Motor neuron (in vitro differentiated cells): ENCODE measurements at regions not wholly inside any gene's neighbourhood (a gene's known extent, or its start where the extent isn't known, plus 50 kb on each side); places are given as distances from the start of the nearest gene placed in this dataset.

Experiments
- ATAC-seq, 8 experiments: fragments of 200-7000 bp; cut with Tn5 transposase; replicated peaks in 6 of 8; 2 replicates each; pipeline ENCODE4 v1.8.0; 2021; ENCODE audit warnings: mild to moderate bottlenecking in 8 of 8, moderate library complexity in 8 of 8
- H3K27ac ChIP-seq, 2 donors: fragments of 250-450 bp; sonication (Bioruptor Pico); 2 replicates each; pipeline ENCODE4 v1.9.0; 2021; ENCODE audit warnings: antibody characterized with exemption in 2 of 2, mild to moderate bottlenecking in 2 of 2, moderate library complexity in 1 of 2
- H3K4me1 ChIP-seq, 2 donors: fragments of 250-450 bp; sonication (Bioruptor Pico); replicated peaks in 1 of 2; 2 replicates each; pipeline ENCODE4 v1.6.1; 2021; ENCODE audit warnings: antibody characterized with exemption in 2 of 2, mild to moderate bottlenecking in 2 of 2, moderate library complexity in 1 of 2
- H3K4me3 ChIP-seq, 5 donors: fragments of 250-450 bp; sonication (Bioruptor Pico); 2 replicates each; pipeline ENCODE4 v1.9.0; 2021; ENCODE audit warnings: antibody characterized with exemption in 5 of 5, mild to moderate bottlenecking in 5 of 5, moderate library complexity in 4 of 5
- WGBS, 10 experiments: fragments of 450-650 bp; shearing (Covaris generic); methylation state at CpG; one replicate each; pipeline ENCODE4 v1.0.0; 2022; 5-methylcytosine and 5-hydroxymethylcytosine counted together
- in situ Hi-C, 9 experiments: fragments of 400-800 bp; cut with MboI; loops; one replicate each; pipeline ENCODE4 v1.15.0; 2021; ENCODE audit warnings: low sequenced_read_pairs in 9 of 9, low pct_unique_long_range_greater_than_20kb in 2 of 9; ENCODE audit not compliant: unreplicated experiment in 9 of 9

GRCh38 chr2:6769346-6769745 lies 96.4 kb downstream of the CMPK2 start:
- H3K4me3 ChIP-seq, result no peak overlapping the region
- in situ Hi-C loops, result loop anchor here in 3 of 9 experiments (25.0 kb wide), 2 partner anchors 782 to 1057 kb away; no protein-coding TSS in a partner anchor
- H3K27ac ChIP-seq, result no peak overlapping the region
- ATAC-seq, result no peak
- H3K4me1 ChIP-seq, result peaks cover 35 to 38% of the 10 kb centered on the region in 2 donors

DNA sequence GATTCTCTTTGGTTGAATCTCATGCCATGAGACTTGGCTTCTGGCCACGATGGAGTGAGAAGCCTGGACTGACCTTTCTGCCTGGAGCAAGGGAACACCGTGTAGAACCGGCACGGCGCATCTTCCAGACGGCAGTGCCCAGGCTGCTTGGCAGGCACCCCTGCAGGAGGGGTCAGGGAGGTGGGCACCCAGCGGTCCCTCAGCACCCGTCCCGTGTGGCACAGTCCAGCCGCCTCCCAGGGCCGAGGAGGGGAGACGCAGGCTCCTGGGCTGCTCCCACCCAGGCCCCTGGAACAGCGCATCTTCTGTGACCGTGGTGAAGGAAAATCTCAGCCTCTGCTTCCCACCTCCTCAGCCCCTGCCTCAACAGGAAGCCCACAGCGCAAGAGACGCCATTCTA lies 95.7 kb downstream of the CMPK2 start:
- in situ Hi-C loops, result loop anchor here in 3 of 9 experiments (25.0 kb wide), 2 partner anchors 783 to 1058 kb away; no protein-coding TSS in a partner anchor
- 33 to 100% (median 80%) methylated on average over 1 to 7 of the region's 16 CpGs; no CpG with 5 or more reads in 6 of the 10 experiments for WGBS, 10 experiments
- Histone ChIP-seq H3K4me1 (peaks cover 33 to 34% of the 10 kb centered on the region in 2 donors), H3K4me3 (no peak overlapping the region), H3K27ac (no peak overlapping the region)
- ATAC-seq, result no peak

DNA sequence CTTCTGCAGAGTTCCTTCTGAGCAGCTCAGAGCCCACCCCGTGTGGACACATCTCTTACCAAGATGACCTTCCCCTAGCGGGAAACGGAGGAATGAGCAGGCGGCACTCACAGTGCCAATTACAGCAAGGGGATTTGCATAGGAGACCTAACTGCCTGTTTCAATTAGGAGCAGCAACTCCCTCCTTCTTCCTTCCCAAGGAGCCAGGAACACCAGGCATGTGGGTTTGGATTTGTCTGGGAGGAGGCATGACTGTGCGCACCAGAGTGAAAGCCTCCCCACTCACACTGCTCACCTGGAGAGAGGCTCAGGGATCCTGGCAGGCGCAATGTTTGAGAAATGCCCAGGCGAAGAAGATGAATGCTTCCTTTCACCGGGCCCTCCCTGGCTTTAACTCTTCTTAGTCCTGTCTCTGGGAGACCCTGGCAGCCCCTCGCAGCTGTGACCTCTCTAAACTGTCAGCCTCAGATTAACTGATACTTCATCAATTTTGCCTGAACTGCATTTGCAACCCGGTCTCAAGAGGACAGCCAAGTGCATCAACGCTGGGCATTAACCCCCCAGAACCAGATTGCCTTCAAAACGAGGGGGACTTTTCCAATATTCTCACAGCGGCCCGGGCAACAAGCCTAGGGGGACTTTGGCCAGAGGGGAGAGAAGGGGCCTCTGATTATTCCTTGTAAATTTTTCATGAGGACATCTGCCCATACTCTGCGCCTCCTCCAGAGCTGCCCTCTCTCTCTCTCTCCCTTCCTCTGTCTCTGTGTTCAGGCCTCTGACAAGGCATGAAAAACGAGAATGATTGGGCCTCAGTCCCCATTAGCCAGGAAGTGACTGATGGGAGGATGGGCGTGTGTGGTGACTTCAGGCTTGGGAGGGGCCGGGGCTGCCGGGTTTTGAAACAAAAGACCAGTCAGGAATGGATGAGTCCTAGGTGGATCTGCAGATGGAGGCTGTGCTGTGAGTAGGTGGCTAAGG lies 93.8 kb downstream of the CMPK2 start:
- ATAC-seq, result peak; percentile 11 to 86 (median 81)
- 0 to 54% (median 25%) methylated on average over 1 to 15 of the region's 19 CpGs; no CpG with 5 or more reads in 2 of the 10 experiments for WGBS, 10 experiments
- peak overlapping the region; percentile 19 to 39 (median 26) for H3K4me3 ChIP-seq

DNA sequence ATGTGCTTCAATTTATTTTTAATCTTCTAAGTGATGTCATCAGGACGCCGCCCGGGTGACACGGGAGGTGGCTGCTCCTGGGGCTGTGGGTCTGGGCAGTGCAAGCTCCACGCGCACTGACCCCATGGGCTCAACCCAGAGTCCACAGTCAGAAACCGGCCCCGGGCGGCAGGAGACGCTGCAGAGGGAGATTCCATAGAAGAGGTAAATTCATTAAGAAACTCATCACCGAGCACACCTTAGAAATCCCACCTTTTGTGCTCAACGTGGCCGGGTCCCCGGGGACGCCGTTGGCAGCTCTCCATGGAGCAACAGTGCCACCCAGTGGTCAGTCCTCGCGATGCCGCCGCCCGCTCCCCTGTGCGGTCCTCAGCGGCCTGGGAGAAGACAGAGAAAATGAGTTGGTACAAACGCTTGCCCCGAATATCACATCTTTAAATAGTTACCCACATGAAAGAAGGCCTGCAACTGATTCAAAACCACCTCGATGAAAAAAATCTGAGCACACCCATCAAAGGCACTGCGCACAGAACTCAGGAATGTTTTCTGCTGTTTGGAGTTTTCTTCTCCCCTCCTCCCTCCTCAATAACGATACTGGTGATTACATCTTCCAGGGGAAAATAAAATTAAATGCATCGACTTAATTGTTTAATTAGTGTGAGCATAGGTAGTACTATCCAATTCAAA lies 92.6 kb downstream of the CMPK2 start:
- peak; percentile 75 to 97 (median 82) for ATAC-seq
- Histone ChIP-seq H3K4me1 (peaks cover 25 to 26% of the 10 kb centered on the region in 2 donors), H3K4me3 (peak overlapping the region; percentile 19 to 39 (median 26)), H3K27ac (peak overlapping the region; percentile 84 to 94)
- 2 to 36% (median 11%) methylated on average over 3 to 17 of the region's 29 CpGs; no CpG with 5 or more reads in 3 of the 10 experiments for WGBS, 10 experiments
- in situ Hi-C loops, result loop anchor here in 3 of 9 experiments (25.0 kb wide), 2 partner anchors 786 to 1061 kb away; no protein-coding TSS in a partner anchor

More for the DNA sequence above, 93.8 kb downstream of the CMPK2 start:
- Histone ChIP-seq H3K4me1 (peaks cover 25 to 26% of the 10 kb centered on the region in 2 donors), H3K27ac (peak overlapping the region; percentile 84 to 94)
- in situ Hi-C loops, result loop anchor here in 3 of 9 experiments (25.0 kb wide), 2 partner anchors 785 to 1060 kb away; no protein-coding TSS in a partner anchor

DNA sequence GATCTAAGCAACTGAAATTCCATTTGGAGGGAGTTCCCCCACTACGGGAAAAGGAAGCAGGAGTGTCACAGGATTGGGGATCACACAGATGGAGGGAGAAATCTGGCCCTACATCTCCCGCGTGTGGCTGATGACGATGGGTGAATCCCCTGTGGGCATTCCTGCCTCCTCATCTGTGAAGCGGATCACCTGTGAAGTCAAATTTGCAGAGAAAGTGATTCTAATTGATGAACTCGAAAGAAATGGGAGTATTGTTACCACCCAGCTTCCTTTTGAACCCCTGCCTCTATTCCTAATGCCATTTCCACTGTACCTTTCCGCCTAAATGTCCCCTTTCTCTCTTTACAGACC lies 92.0 kb downstream of the CMPK2 start:
- ATAC-seq, result no peak
- no peak overlapping the region for H3K27ac ChIP-seq
- no peak overlapping the region for H3K4me3 ChIP-seq
- in situ Hi-C loops, result loop anchor here in 3 of 9 experiments (25.0 kb wide), 2 partner anchors 786 to 1061 kb away; no protein-coding TSS in a partner anchor
- H3K4me1 ChIP-seq, result peaks cover 25 to 26% of the 10 kb centered on the region in 2 donors
- WGBS, 10 experiments, result 36 to 100% (median 68%) methylated on average over 1 to 7 of the region's 7 CpGs; no CpG with 5 or more reads in 3 of the 10 experiments

DNA sequence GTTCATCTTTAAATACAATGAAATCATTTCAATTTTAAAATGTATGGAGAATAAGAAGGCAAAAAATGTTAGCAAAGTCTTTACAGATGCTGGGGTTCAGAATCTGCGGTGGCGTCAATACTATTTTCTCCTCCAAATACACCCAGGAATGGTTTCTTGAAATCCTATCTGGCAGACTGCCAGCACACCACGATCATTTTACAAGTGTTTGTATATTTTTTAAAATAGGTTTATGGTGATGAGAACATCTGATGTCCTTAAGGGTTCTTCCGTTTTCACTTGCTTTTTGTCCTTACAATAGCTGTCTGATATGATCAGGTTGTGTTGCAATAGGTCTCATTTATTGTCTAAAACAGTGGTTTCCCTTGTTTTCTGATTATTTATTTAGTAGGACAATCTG lies 89.6 kb downstream of the CMPK2 start:
- Histone ChIP-seq H3K4me1 (peaks cover 16 to 20% of the 10 kb centered on the region in 2 donors), H3K27ac (no peak overlapping the region), H3K4me3 (no peak overlapping the region)
- 52 to 100% (median 82%) methylated on average over 1 to 4 of the region's 4 CpGs; no CpG with 5 or more reads in 1 of the 10 experiments for WGBS, 10 experiments
- no peak for ATAC-seq
- in situ Hi-C loops, result no loop called here

DNA sequence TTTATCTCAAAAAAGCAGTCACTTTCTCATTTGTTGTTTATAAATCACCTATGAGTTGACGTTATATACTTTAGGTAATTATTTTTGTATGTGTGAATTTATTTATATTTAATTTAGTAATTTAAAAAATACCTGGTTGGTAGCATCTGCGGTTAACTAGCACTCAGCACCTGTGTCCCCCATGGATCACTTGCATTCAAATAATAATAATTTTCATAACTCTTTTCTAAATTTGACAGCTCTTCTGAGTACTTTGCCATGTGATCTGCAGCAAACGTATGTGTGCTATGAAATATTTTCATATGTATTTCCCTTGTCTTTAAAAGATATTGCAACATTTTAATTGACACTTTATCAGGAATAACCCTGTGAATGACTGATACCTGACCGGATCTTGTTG lies 88.1 kb downstream of the CMPK2 start:
- no peak for ATAC-seq
- WGBS, 10 experiments, result 38 to 97% (median 87%) methylated on average over 3 to 4 of the region's 4 CpGs
- in situ Hi-C loops, result no loop called here

GRCh38 chr2:6780765-6781274 lies 84.9 kb downstream of the CMPK2 start:
- in situ Hi-C loops, result no loop called here
- 0 to 100% (median 86%) methylated on average over 1 to 5 of the region's 8 CpGs; no CpG with 5 or more reads in 1 of the 10 experiments for WGBS, 10 experiments
- peak in 2 of 8 experiments; percentile 15 to 67 for ATAC-seq
- Histone ChIP-seq H3K4me1 (peaks cover 0 to 19% of the 10 kb centered on the region in 2 donors), H3K27ac (no peak overlapping the region), H3K4me3 (no peak overlapping the region)

More for the DNA sequence above, 88.1 kb downstream of the CMPK2 start:
- no peak overlapping the region for H3K4me3 ChIP-seq
- H3K27ac ChIP-seq, result no peak overlapping the region
- H3K4me1 ChIP-seq, result peaks cover 7% of the 10 kb centered on the region in 2 donors

GRCh38 chr2:6782517-6783237 lies 83.0 kb downstream of the CMPK2 start:
- peak in 4 of 8 experiments; percentile 28 to 81 (median 60) for ATAC-seq
- H3K4me3 ChIP-seq, result no peak overlapping the region
- in situ Hi-C loops, result no loop called here
- peaks cover 0 to 19% of the 10 kb centered on the region in 2 donors for H3K4me1 ChIP-seq
- WGBS, 10 experiments, result 33 to 100% (median 90%) methylated on average over 1 to 13 of the region's 16 CpGs; no CpG with 5 or more reads in 3 of the 10 experiments
- H3K27ac ChIP-seq, result no peak overlapping the region

- ATAC-seq, result peak in 4 of 8 experiments; percentile 45 to 76 (median 57)
- Histone ChIP-seq H3K4me1 (peaks cover 0 to 19% of the 10 kb centered on the region in 2 donors), H3K27ac (peak overlapping the region in 1 of 2 donors; percentile 39), H3K4me3 (no peak overlapping the region)
- in situ Hi-C loops, result no loop called here
- WGBS, 10 experiments, result 0 to 70% (median 33%) methylated on average over 1 to 4 of the region's 6 CpGs; no CpG with 5 or more reads in 1 of the 10 experiments
Observed at GRCh38 chr2:6783238-6783614, 82.5 kb downstream of the CMPK2 start.

- ATAC-seq, result no peak
- no peak overlapping the region for H3K27ac ChIP-seq
- peaks cover 0 to 19% of the 10 kb centered on the region in 2 donors for H3K4me1 ChIP-seq
- H3K4me3 ChIP-seq, result no peak overlapping the region
- in situ Hi-C loops, result no loop called here
- 5 to 100% (median 60%) methylated on average over 1 to 2 of the region's 2 CpGs; no CpG with 5 or more reads in 1 of the 10 experiments for WGBS, 10 experiments
Observed at GRCh38 chr2:6784291-6784690, 81.4 kb downstream of the CMPK2 start.

DNA sequence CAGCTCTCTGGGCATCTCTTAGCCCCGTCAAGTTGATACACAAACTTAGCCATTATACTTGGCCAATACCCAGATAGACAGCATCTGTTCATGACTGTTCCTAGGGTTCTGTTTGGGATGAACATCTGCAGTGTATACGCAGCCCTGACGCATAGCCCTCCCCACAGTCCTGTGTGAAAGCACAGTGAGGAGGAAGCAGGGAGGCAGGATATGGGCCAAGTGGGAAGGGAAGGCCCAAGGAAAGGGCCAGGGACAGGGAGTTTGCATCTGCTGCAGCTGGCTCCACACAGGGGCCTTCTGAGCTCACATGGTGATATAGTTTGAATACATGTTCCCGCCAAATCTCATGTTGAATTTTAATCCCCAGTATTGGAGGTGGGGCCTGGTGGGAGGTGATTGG lies 80.2 kb downstream of the CMPK2 start:
- no peak for ATAC-seq
- in situ Hi-C loops, result no loop called here
- 0 to 100% (median 78%) methylated on average over 1 to 3 of the region's 4 CpGs; no CpG with 5 or more reads in 4 of the 10 experiments for WGBS, 10 experiments
- Histone ChIP-seq H3K4me1 (peaks cover 0 to 19% of the 10 kb centered on the region in 2 donors), H3K27ac (no peak overlapping the region), H3K4me3 (no peak overlapping the region)
